PFSK-1 (cell line): ENCODE measurements at regions not wholly inside any gene's neighbourhood (a gene's known extent, or its start where the extent isn't known, plus 50 kb on each side); places are given as distances from the start of the nearest gene placed in this dataset.

ENCODE experiments used
- POLR2AphosphoS5 ChIP-seq: IDR thresholded peaks from 2 replicates; pipeline ENCODE4 v1.6.1; 2012; ENCODE audit warnings: low read depth, mild to moderate bottlenecking, control low read depth, low read length, moderate library complexity
- TAF1 ChIP-seq: IDR thresholded peaks from 2 replicates; pipeline ENCODE4 v1.6.1; 2012; ENCODE audit warnings: low read length, control low read depth, borderline replicate concordance; ENCODE audit not compliant: insufficient read depth
- TF ChIP-seq, protein P1 (sequence below), 2 experiments: IDR thresholded peaks; 2 replicates each; pipeline versions ENCODE4 v1.6.1 to v1.8.0; 2011 to 2012; ENCODE audit warnings: low read depth in 2 of 2, low read length in 2 of 2, control low read depth in 1 of 2, inconsistent platforms in 1 of 2, mild to moderate bottlenecking in 1 of 2, moderate library complexity in 1 of 2; ENCODE audit not compliant: insufficient read depth in 1 of 2

GRCh38 chr12:115095073-115095748 lies 411.2 kb upstream of the TBX3 start:
- no peak for TF ChIP-seq POLR2AphosphoS5
- TF ChIP-seq, protein P1, sequence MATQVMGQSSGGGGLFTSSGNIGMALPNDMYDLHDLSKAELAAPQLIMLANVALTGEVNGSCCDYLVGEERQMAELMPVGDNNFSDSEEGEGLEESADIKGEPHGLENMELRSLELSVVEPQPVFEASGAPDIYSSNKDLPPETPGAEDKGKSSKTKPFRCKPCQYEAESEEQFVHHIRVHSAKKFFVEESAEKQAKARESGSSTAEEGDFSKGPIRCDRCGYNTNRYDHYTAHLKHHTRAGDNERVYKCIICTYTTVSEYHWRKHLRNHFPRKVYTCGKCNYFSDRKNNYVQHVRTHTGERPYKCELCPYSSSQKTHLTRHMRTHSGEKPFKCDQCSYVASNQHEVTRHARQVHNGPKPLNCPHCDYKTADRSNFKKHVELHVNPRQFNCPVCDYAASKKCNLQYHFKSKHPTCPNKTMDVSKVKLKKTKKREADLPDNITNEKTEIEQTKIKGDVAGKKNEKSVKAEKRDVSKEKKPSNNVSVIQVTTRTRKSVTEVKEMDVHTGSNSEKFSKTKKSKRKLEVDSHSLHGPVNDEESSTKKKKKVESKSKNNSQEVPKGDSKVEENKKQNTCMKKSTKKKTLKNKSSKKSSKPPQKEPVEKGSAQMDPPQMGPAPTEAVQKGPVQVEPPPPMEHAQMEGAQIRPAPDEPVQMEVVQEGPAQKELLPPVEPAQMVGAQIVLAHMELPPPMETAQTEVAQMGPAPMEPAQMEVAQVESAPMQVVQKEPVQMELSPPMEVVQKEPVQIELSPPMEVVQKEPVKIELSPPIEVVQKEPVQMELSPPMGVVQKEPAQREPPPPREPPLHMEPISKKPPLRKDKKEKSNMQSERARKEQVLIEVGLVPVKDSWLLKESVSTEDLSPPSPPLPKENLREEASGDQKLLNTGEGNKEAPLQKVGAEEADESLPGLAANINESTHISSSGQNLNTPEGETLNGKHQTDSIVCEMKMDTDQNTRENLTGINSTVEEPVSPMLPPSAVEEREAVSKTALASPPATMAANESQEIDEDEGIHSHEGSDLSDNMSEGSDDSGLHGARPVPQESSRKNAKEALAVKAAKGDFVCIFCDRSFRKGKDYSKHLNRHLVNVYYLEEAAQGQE (IDR thresholded peaks at IDR 0.05; ENCODE audit: insufficient read depth in 1 of 2, low read depth in 2 of 2, low read length in 2 of 2): no peak
- TF ChIP-seq TAF1: no peak
